SU-DHL-6 (cell line): ENCODE measurements at regions not wholly inside any gene's neighbourhood (a gene's known extent, or its start where the extent isn't known, plus 50 kb on each side); places are given as distances from the start of the nearest gene placed in this dataset.

Experiments used
- H2AFZ ChIP-seq: fragments of 200-600 bp; sonication (generic); 2 replicates; pipeline ENCODE4 v1.6.1; 2014; ENCODE audit warnings: low read depth, mild to moderate bottlenecking, moderate library complexity, mixed read lengths, antibody characterized with exemption, low read length; ENCODE audit not compliant: severe bottlenecking
- H3F3A ChIP-seq: fragments of 200-600 bp; shearing (Covaris generic); 2 replicates; pipeline ENCODE4 v1.6.0; 2016; ENCODE audit warnings: antibody characterized with exemption, mild to moderate bottlenecking; ENCODE audit not compliant: insufficient read depth
- H3K27ac ChIP-seq: fragments of 200-600 bp; sonication (generic); 2 replicates; pipeline ENCODE4 v1.5.1; 2016; ENCODE audit warnings: low read depth, mild to moderate bottlenecking, low read length, moderate library complexity, mixed read lengths
- H3K27me3 ChIP-seq: fragments of 200-600 bp; sonication (generic), shearing (Covaris generic); 2 replicates; pipeline ENCODE4 v1.6.0; 2014; ENCODE audit warnings: mild to moderate bottlenecking, low read length
- H3K36me3 ChIP-seq: fragments of 200-600 bp; sonication (generic); 2 replicates; pipeline ENCODE4 v1.6.1; 2014; ENCODE audit warnings: mild to moderate bottlenecking, low read length, mixed read lengths
- H3K4me2 ChIP-seq: fragments of 300-600, 200-600 bp; shearing (Covaris generic), sonication (generic); 2 replicates; pipeline ENCODE4 v1.6.0; 2014; ENCODE audit warnings: low read length, low read depth, mild to moderate bottlenecking; ENCODE audit not compliant: poor library complexity, severe bottlenecking
- H3K4me3 ChIP-seq: fragments of 200-600 bp; sonication (generic); 2 replicates; pipeline ENCODE4 v1.5.1; 2014; ENCODE audit warnings: antibody characterized with exemption, low read length, mild to moderate bottlenecking, mixed read lengths; ENCODE audit not compliant: insufficient read depth, poor library complexity, severe bottlenecking
- H3K79me2 ChIP-seq: fragments of 200-600 bp; sonication (generic); 2 replicates; pipeline ENCODE4 v1.6.1; 2014; ENCODE audit warnings: mild to moderate bottlenecking, low read length, moderate library complexity; ENCODE audit not compliant: insufficient read depth
- H3K9ac ChIP-seq: fragments of 200-600 bp; sonication (generic); 2 replicates; pipeline ENCODE4 v1.7.0; 2014; ENCODE audit warnings: mild to moderate bottlenecking, low read length
- H3K9me2 ChIP-seq: fragments of 200-600 bp; sonication (generic); replicated peaks from 2 replicates; pipeline ENCODE4 v1.6.1; 2014; ENCODE audit warnings: low read length; ENCODE audit not compliant: insufficient read depth
- H3K9me3 ChIP-seq: fragments of 200-600 bp; sonication (generic); 2 replicates; pipeline ENCODE4 v1.6.1; 2014; ENCODE audit warnings: low read length, mixed read lengths; ENCODE audit not compliant: insufficient read depth
- H4K20me1 ChIP-seq: fragments of 200-600 bp; sonication (generic); 2 replicates; pipeline ENCODE4 v1.6.1; 2014; ENCODE audit warnings: low read depth, mild to moderate bottlenecking, antibody characterized with exemption, low read length, moderate library complexity, mixed read lengths
- EZH2phosphoT487 ChIP-seq: fragments of 200-600 bp; sonication (generic), shearing (Covaris generic); conservative IDR thresholded peaks from 2 replicates; pipeline ENCODE4 v1.6.1; 2018; ENCODE audit warnings: mild to moderate bottlenecking, antibody characterized with exemption, low read length, moderate library complexity, mixed read lengths
- TF ChIP-seq, protein P1 (sequence below): fragments of 200-600 bp; sonication (generic); IDR thresholded peaks from one replicate; pipeline ENCODE4 v1.5.1; 2017; ENCODE audit warnings: antibody characterized with exemption, mild to moderate bottlenecking, low read length, moderate library complexity; ENCODE audit not compliant: insufficient read depth, poor library complexity, severe bottlenecking

DNA sequence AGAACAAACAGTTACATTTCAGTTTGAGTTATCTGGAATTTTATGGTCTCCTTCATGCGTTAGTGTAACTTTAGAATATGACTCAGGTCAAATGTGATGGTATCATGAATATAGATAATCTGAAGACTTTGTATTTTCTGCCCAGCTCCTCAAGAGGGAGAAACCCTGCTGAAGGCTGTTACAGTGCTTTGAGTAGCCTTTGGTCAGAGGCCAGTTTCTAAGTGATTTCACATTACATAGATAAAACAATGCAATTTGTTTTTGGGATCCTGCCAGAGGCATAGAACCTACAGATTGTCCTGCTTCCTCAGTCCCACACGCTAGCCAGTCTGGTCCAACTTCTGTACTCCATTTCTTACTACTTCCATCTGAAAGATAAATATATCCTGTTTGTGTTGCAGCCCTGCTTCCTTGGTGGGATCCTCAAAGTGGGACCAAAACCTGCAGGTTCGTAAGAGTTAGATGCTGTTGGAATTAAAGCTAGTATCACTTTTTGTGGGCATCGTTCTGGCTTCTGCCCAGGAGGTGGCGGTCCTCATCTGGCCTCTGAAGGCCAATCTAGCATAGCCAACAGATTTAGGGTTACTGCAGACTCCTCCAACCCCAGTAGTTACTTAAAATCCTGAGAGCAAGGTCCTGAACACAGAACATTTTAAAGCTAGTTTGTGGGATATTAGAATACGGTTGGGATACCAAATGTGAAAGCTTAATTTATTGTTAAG is 645.8 kb upstream of the USP24 start:
- Histone ChIP-seq H3F3A (no peaks in the 10 kb centered on the region), H3K27ac (no peak overlapping the region), H3K9me3 (no peaks in the 10 kb centered on the region), H3K27me3 (no peaks in the 10 kb centered on the region), H4K20me1 (no peaks in the 10 kb centered on the region), H3K36me3 (no peaks in the 10 kb centered on the region), H3K79me2 (no peaks in the 10 kb centered on the region), H3K4me3 (no peak overlapping the region), H3K9ac (no peak overlapping the region), H2AFZ (no peak overlapping the region), H3K9me2 (no peaks in the 10 kb centered on the region), H3K4me2 (no peak overlapping the region)
- TF ChIP-seq, protein P1, sequence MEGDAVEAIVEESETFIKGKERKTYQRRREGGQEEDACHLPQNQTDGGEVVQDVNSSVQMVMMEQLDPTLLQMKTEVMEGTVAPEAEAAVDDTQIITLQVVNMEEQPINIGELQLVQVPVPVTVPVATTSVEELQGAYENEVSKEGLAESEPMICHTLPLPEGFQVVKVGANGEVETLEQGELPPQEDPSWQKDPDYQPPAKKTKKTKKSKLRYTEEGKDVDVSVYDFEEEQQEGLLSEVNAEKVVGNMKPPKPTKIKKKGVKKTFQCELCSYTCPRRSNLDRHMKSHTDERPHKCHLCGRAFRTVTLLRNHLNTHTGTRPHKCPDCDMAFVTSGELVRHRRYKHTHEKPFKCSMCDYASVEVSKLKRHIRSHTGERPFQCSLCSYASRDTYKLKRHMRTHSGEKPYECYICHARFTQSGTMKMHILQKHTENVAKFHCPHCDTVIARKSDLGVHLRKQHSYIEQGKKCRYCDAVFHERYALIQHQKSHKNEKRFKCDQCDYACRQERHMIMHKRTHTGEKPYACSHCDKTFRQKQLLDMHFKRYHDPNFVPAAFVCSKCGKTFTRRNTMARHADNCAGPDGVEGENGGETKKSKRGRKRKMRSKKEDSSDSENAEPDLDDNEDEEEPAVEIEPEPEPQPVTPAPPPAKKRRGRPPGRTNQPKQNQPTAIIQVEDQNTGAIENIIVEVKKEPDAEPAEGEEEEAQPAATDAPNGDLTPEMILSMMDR, result no peak
- no peak for TF ChIP-seq EZH2phosphoT487

DNA sequence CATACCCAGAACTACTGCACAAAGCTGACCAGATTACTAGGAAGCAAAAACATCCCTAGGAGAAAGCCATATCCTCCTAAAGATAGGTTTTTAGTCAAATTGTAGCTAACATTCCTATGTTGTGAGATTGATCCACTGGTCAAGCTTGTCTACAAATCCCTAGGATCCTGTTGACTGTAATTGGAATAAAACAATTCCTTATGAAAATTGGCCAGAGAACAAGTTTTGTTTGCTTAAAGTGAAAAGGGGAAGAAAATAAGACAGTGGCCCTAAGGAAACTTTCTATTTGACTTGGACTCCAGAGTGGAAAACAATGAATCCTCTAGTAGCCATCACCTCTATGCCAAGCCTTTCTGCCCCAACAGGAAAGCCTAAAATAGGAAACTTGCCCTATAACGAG is 645.2 kb upstream of the USP24 start:
- Histone ChIP-seq H3F3A (no peaks in the 10 kb centered on the region), H3K9me2 (no peaks in the 10 kb centered on the region), H3K4me3 (no peak overlapping the region), H3K4me2 (no peak overlapping the region), H3K27me3 (no peaks in the 10 kb centered on the region), H3K79me2 (no peaks in the 10 kb centered on the region), H3K36me3 (no peaks in the 10 kb centered on the region), H2AFZ (no peak overlapping the region), H4K20me1 (no peaks in the 10 kb centered on the region), H3K9ac (no peak overlapping the region), H3K9me3 (no peaks in the 10 kb centered on the region), H3K27ac (no peak overlapping the region)
- no peak for TF ChIP-seq EZH2phosphoT487
- TF ChIP-seq, protein P1, result no peak

DNA sequence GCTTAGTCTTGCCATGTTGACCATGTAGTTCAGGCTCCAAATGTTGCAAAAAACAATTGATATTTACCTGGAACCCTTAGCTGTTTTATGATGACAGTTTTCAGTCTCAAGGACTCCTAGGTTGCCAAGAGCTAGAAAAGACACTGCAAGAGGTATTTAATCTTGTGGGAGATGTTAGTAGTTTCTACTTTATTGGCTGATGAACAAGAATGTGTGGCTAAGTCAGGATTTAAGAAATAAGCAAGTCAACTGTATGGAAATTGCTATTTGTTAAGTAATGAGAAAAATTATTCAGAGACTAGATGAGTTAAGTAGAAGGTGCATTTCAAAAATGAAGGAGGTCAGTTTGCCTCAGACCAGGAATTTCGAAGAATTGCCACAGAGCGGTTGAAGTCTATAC is 639.7 kb upstream of the USP24 start:
- no peaks in the 10 kb centered on the region for H3K9me3 ChIP-seq
- H2AFZ ChIP-seq, result no peak overlapping the region
- no peak overlapping the region for H3K4me3 ChIP-seq
- H3K9me2 ChIP-seq, result no peaks in the 10 kb centered on the region
- no peak for TF ChIP-seq EZH2phosphoT487
- TF ChIP-seq, protein P1, result no peak
- H4K20me1 ChIP-seq, result no peaks in the 10 kb centered on the region
- no peaks in the 10 kb centered on the region for H3K36me3 ChIP-seq
- H3F3A ChIP-seq, result no peaks in the 10 kb centered on the region
- no peaks in the 10 kb centered on the region for H3K27me3 ChIP-seq
- no peak overlapping the region for H3K4me2 ChIP-seq
- no peak overlapping the region for H3K27ac ChIP-seq
- H3K9ac ChIP-seq, result no peak overlapping the region
- H3K79me2 ChIP-seq, result no peaks in the 10 kb centered on the region
